SK-N-SH treated with all-trans-retinoic acid at 6 μM for 48 hours (cell line): ENCODE measurements at regions not wholly inside any gene's neighbourhood (a gene's known extent, or its start where the extent isn't known, plus 50 kb on each side); places are given as distances from the start of the nearest gene placed in this dataset.

Experiments
- BACH2 ChIP-seq: fragments of 250-450 bp; sonication (Bioruptor Pico); IDR thresholded peaks from 2 replicates; pipeline ENCODE4 v1.9.0; 2021; ENCODE audit warnings: mild to moderate bottlenecking, borderline replicate concordance
- RARB ChIP-seq: fragments of 250-450 bp; sonication (Bioruptor Pico); IDR thresholded peaks from 2 replicates; pipeline ENCODE4 v1.8.0; 2021; ENCODE audit warnings: mild to moderate bottlenecking, moderate library complexity
- TOX ChIP-seq: fragments of 250-450 bp; sonication (Bioruptor Pico); IDR thresholded peaks from 2 replicates; pipeline ENCODE4 v1.8.0; 2021; ENCODE audit warnings: mild to moderate bottlenecking, moderate library complexity, borderline replicate concordance
- ZFP3 ChIP-seq: fragments of 250-450 bp; sonication (Bioruptor Pico); IDR thresholded peaks from 2 replicates; pipeline ENCODE4 v1.5.0; 2020; ENCODE audit warnings: mild to moderate bottlenecking, moderate library complexity
- ZNF8 ChIP-seq: fragments of 450-650 bp; formaldehyde crosslinking; IDR thresholded peaks from 2 replicates; pipeline ENCODE4 v1.5.0; 2020; ENCODE audit warnings: mild to moderate bottlenecking, moderate library complexity
- TF ChIP-seq, protein P1 (sequence below): fragments of 250-450 bp; sonication (Bioruptor Pico); IDR thresholded peaks from 2 replicates; pipeline ENCODE4 v1.5.0; 2020; ENCODE audit warnings: mild to moderate bottlenecking, moderate library complexity
- TF ChIP-seq, protein P2 (sequence below): fragments of 250-450 bp; sonication (Bioruptor Pico); IDR thresholded peaks from 2 replicates; pipeline ENCODE4 v1.5.1; 2021; ENCODE audit warnings: mild to moderate bottlenecking, moderate library complexity
- TF ChIP-seq, protein P3 (sequence below): fragments of 250-450 bp; sonication (Bioruptor Pico); IDR thresholded peaks from 2 replicates; pipeline ENCODE4 v1.5.1; 2020; ENCODE audit warnings: low read depth, mild to moderate bottlenecking, moderate library complexity
- TF ChIP-seq, protein P4 (sequence below): fragments of 250-450 bp; sonication (Bioruptor Pico); IDR thresholded peaks from 2 replicates; pipeline ENCODE4 v1.8.0; 2020; ENCODE audit warnings: mild to moderate bottlenecking, moderate library complexity, borderline replicate concordance

DNA sequence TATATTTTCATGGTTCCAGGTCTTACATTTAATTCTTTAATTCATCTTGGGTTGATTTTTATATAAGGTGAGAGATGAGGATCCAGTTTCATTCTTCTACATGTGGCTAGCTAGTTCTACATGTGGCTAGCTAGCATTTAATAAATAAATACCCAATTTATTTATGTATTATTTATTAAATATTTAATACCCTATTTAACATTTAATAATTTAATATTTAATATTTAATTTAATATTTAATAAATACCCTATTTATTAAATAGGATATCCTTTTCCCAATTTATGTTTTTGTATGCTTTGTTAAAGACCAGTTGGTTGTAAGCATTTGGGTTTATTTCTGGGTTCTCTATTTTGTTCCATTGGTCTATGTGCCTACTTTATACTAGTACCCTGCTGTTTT, 111.0 kb upstream of the PCLO start:
- no peak for TF ChIP-seq BACH2 (CRISPR knock-in tag)
- TF ChIP-seq RARB, result no peak
- TF ChIP-seq, protein P1, sequence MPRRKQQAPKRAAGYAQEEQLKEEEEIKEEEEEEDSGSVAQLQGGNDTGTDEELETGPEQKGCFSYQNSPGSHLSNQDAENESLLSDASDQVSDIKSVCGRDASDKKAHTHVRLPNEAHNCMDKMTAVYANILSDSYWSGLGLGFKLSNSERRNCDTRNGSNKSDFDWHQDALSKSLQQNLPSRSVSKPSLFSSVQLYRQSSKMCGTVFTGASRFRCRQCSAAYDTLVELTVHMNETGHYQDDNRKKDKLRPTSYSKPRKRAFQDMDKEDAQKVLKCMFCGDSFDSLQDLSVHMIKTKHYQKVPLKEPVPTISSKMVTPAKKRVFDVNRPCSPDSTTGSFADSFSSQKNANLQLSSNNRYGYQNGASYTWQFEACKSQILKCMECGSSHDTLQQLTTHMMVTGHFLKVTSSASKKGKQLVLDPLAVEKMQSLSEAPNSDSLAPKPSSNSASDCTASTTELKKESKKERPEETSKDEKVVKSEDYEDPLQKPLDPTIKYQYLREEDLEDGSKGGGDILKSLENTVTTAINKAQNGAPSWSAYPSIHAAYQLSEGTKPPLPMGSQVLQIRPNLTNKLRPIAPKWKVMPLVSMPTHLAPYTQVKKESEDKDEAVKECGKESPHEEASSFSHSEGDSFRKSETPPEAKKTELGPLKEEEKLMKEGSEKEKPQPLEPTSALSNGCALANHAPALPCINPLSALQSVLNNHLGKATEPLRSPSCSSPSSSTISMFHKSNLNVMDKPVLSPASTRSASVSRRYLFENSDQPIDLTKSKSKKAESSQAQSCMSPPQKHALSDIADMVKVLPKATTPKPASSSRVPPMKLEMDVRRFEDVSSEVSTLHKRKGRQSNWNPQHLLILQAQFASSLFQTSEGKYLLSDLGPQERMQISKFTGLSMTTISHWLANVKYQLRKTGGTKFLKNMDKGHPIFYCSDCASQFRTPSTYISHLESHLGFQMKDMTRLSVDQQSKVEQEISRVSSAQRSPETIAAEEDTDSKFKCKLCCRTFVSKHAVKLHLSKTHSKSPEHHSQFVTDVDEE, result no peak
- TF ChIP-seq, protein P2, sequence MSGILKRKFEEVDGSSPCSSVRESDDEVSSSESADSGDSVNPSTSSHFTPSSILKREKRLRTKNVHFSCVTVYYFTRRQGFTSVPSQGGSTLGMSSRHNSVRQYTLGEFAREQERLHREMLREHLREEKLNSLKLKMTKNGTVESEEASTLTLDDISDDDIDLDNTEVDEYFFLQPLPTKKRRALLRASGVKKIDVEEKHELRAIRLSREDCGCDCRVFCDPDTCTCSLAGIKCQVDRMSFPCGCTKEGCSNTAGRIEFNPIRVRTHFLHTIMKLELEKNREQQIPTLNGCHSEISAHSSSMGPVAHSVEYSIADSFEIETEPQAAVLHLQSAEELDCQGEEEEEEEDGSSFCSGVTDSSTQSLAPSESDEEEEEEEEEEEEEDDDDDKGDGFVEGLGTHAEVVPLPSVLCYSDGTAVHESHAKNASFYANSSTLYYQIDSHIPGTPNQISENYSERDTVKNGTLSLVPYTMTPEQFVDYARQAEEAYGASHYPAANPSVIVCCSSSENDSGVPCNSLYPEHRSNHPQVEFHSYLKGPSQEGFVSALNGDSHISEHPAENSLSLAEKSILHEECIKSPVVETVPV, result no peak
- no peak for TF ChIP-seq ZFP3
- TF ChIP-seq TOX (CRISPR knock-in tag), result no peak
- TF ChIP-seq ZNF8, result no peak
- TF ChIP-seq, protein P3, sequence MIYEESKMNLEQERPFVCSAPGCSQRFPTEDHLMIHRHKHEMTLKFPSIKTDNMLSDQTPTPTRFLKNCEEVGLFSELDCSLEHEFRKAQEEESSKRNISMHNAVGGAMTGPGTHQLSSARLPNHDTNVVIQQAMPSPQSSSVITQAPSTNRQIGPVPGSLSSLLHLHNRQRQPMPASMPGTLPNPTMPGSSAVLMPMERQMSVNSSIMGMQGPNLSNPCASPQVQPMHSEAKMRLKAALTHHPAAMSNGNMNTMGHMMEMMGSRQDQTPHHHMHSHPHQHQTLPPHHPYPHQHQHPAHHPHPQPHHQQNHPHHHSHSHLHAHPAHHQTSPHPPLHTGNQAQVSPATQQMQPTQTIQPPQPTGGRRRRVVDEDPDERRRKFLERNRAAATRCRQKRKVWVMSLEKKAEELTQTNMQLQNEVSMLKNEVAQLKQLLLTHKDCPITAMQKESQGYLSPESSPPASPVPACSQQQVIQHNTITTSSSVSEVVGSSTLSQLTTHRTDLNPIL (CRISPR knock-in tag), result no peak
- TF ChIP-seq, protein P4, sequence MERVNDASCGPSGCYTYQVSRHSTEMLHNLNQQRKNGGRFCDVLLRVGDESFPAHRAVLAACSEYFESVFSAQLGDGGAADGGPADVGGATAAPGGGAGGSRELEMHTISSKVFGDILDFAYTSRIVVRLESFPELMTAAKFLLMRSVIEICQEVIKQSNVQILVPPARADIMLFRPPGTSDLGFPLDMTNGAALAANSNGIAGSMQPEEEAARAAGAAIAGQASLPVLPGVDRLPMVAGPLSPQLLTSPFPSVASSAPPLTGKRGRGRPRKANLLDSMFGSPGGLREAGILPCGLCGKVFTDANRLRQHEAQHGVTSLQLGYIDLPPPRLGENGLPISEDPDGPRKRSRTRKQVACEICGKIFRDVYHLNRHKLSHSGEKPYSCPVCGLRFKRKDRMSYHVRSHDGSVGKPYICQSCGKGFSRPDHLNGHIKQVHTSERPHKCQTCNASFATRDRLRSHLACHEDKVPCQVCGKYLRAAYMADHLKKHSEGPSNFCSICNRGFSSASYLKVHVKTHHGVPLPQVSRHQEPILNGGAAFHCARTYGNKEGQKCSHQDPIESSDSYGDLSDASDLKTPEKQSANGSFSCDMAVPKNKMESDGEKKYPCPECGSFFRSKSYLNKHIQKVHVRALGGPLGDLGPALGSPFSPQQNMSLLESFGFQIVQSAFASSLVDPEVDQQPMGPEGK (CRISPR knock-in tag), result no peak
